HepG2 (cell line): ENCODE measurements at regions not wholly inside any gene's neighbourhood (a gene's known extent, or its start where the extent isn't known, plus 50 kb on each side); places are given as distances from the start of the nearest gene placed in this dataset.

ENCODE experiments used
- ATAC-seq: fragments of 200-7000 bp; cut with Tn5 transposase; 3 replicates; pipeline ENCODE4 v1.9.1; 2020; ENCODE audit warnings: mild to moderate bottlenecking, moderate library complexity
- BruUV-seq: library from RNA; stranded (reverse); fragments of 400-500 nt; replicated peaks from 2 replicates; lab custom pipeline; 2021; lab: Mats Ljungman, UMichigan
- CTCF ChIA-PET: fragments of 300-600 bp; formaldehyde crosslinking; extraction: SDS; loops from one replicate; lab custom pipeline; 2021; ENCODE audit warnings: low total read pairs, inconsistent platforms, low intra/inter-chr PET ratio; lab: Yijun Ruan, JAX
- POLR2A ChIA-PET: fragments of 350-600 bp; sonication (Branson Sonifier 250); formaldehyde crosslinking; loops from one replicate; lab custom pipeline; 2020; ENCODE audit warnings: antibody characterized with exemption, inconsistent platforms; lab: Yijun Ruan, JAX
- DNase-seq: peaks from one replicate; pipeline ENCODE4 v3.0.0-alpha.2; 2015; ENCODE audit warnings: low spot score
- FAIRE-seq: peaks from 3 replicates; lab custom pipeline; 2011; peaks lifted over from hg19 to GRCh38; lab: Jason Lieb, UNC
- H2AFZ ChIP-seq: one replicate; pipeline ENCODE4 v1.6.1; 2011; ENCODE audit warnings: low read length, inconsistent platforms
- H3K27ac ChIP-seq: fragments of 300-600 bp; 3 replicates; pipeline ENCODE4 v1.8.0; 2011; ENCODE audit warnings: mixed run types, mild to moderate bottlenecking, mixed read lengths, low read length, inconsistent platforms; ENCODE audit not compliant: insufficient read depth; ENCODE audit errors: extremely low read length
- H3K27me3 ChIP-seq, 2 experiments: fragments of 200-600 bp in 1 of 2; 2 replicates in 1 of 2; 3 replicates in 1 of 2; pipeline versions ENCODE4 v1.6.0 to v1.8.0; 2011; ENCODE audit warnings: low read length in 2 of 2, mild to moderate bottlenecking in 2 of 2, moderate library complexity in 2 of 2, inconsistent platforms in 1 of 2; ENCODE audit not compliant: insufficient read depth in 2 of 2, control insufficient read depth in 1 of 2
- H3K36me3 ChIP-seq, 2 experiments: fragments of 200-600 bp in 1 of 2; replicated peaks in 1 of 2; 2 replicates in 1 of 2; 3 replicates in 1 of 2; pipeline versions ENCODE4 v1.5.1 to v1.8.0; 2011; ENCODE audit warnings: low read length in 2 of 2, inconsistent platforms in 1 of 2; ENCODE audit not compliant: insufficient read depth in 2 of 2, control insufficient read depth in 1 of 2
- H3K4me1 ChIP-seq: 2 replicates; pipeline ENCODE4 v1.5.1; 2012; ENCODE audit warnings: low read length, inconsistent platforms; ENCODE audit not compliant: insufficient read depth
- H3K4me2 ChIP-seq: 2 replicates; pipeline ENCODE4 v1.6.0; 2011; ENCODE audit warnings: low read depth, low read length, inconsistent platforms
- H3K4me3 ChIP-seq, 3 experiments: fragments of 200-600 bp in 1 of 3; sonication (generic), shearing (Covaris generic) in 1 of 3; replicated peaks in 1 of 3; 2 replicates each; pipeline ENCODE4 v1.5.1; 2011 to 2016; ENCODE audit warnings: low read length in 3 of 3, inconsistent platforms in 2 of 3, low read depth in 2 of 3, mild to moderate bottlenecking in 2 of 3, control low read depth in 1 of 3, mixed read lengths in 1 of 3; ENCODE audit not compliant: insufficient read depth in 1 of 3
- H3K79me2 ChIP-seq: one replicate; pipeline ENCODE4 v1.6.1; 2011; ENCODE audit warnings: low read length, inconsistent platforms; ENCODE audit not compliant: insufficient read depth
- H3K9ac ChIP-seq: 2 replicates; pipeline ENCODE4 v1.6.0; 2011; ENCODE audit warnings: mild to moderate bottlenecking, low read depth, low read length, inconsistent platforms; ENCODE audit not compliant: insufficient read depth
- H3K9me3 ChIP-seq: 2 replicates; pipeline ENCODE4 v1.5.1; 2012; ENCODE audit warnings: mild to moderate bottlenecking, low read length
- H4K20me1 ChIP-seq: 2 replicates; pipeline ENCODE4 v1.6.0; 2011; ENCODE audit warnings: inconsistent platforms, mild to moderate bottlenecking, low read length, moderate library complexity; ENCODE audit not compliant: insufficient read depth
- EP300 ChIP-seq, 3 experiments: sonication (generic) in 1 of 3; formaldehyde crosslinking in 1 of 3; IDR thresholded peaks; 2 replicates each; pipeline versions ENCODE4 v1.5.1 to v1.6.1; 2011 to 2020; ENCODE audit warnings: low read depth in 2 of 3, low read length in 2 of 3, borderline replicate concordance in 1 of 3, improper control_type of control experiment in 1 of 3, mild to moderate bottlenecking in 1 of 3, missing genetic modification reagents in 1 of 3, moderate library complexity in 1 of 3
- HMGXB4 ChIP-seq, 2 experiments: sonication (generic) in 1 of 2; formaldehyde crosslinking in 1 of 2; IDR thresholded peaks; 2 replicates each; pipeline versions ENCODE4 v1.4.0 to v1.6.1; 2018 to 2020; ENCODE audit warnings: missing genetic modification reagents in 2 of 2, borderline replicate concordance in 1 of 2, low read depth in 1 of 2, mild to moderate bottlenecking in 1 of 2, missing biosample characterization in 1 of 2
- KDM5B ChIP-seq: sonication (generic); formaldehyde crosslinking; IDR thresholded peaks from 2 replicates; pipeline ENCODE4 v1.4.0; 2020; ENCODE audit warnings: missing genetic modification reagents, mild to moderate bottlenecking, borderline replicate concordance
- MED8 ChIP-seq: sonication (generic); formaldehyde crosslinking; IDR thresholded peaks from 2 replicates; pipeline ENCODE4 v1.8.1; 2023; ENCODE audit warnings: mild to moderate bottlenecking, missing genetic modification reagents; ENCODE audit not compliant: insufficient replicate concordance
- SAP130 ChIP-seq: IDR thresholded peaks from 2 replicates; pipeline ENCODE4 v1.6.1; 2016; ENCODE audit warnings: low read depth
- ZNF362 ChIP-seq: sonication (generic); formaldehyde crosslinking; IDR thresholded peaks from 2 replicates; pipeline ENCODE4 v1.4.0; 2020; ENCODE audit warnings: missing genetic modification reagents, mild to moderate bottlenecking, borderline replicate concordance
- ZNF446 ChIP-seq: sonication (generic); formaldehyde crosslinking; IDR thresholded peaks from 2 replicates; pipeline ENCODE4 v1.5.0; 2020; ENCODE audit warnings: mild to moderate bottlenecking, missing genetic modification reagents
- ZNF543 ChIP-seq: sonication (generic); formaldehyde crosslinking; IDR thresholded peaks from 2 replicates; pipeline ENCODE4 v1.4.0; 2020; ENCODE audit warnings: mild to moderate bottlenecking, missing genetic modification reagents
- ZUFSP ChIP-seq: sonication (generic); formaldehyde crosslinking; IDR thresholded peaks from 2 replicates; pipeline ENCODE4 v1.9.0; 2021; ENCODE audit warnings: missing genetic modification reagents, mild to moderate bottlenecking, borderline replicate concordance
- WGBS: methylation state at CpG from one replicate; pipeline ENCODE4 v1.1.6; 2017; ENCODE audit warnings: low lambda C conversion rate; 5-methylcytosine and 5-hydroxymethylcytosine counted together
- in situ Hi-C: cut with HindIII; loops from 2 replicates; pipeline ENCODE4 v1.10.0; 2017; ENCODE audit warnings: low pct_unique_long_range_greater_than_20kb; ENCODE audit not compliant: extremely low pct_ligation_motif_present
- intact Hi-C: fragments of 100-400 bp; cut with micrococcal nuclease; formaldehyde crosslinking; loops from one replicate; pipeline ENCODE4 v1.10.0; 2022; ENCODE audit not compliant: unreplicated experiment
- TF ChIP-seq, protein P1 (sequence below): sonication (generic); formaldehyde crosslinking; IDR thresholded peaks from 2 replicates; pipeline ENCODE4 v1.5.0; 2020; ENCODE audit warnings: mild to moderate bottlenecking, missing genetic modification reagents
- TF ChIP-seq, protein P2 (sequence below): sonication (generic); formaldehyde crosslinking; IDR thresholded peaks from 2 replicates; pipeline ENCODE4 v1.5.1; 2020; ENCODE audit warnings: mild to moderate bottlenecking, missing genetic modification reagents, borderline replicate concordance

- Histone ChIP-seq H3K79me2 (no peaks in the 10 kb centered on the region), H3K36me3 (no peaks in the 10 kb centered on the region), H4K20me1 (no peaks in the 10 kb centered on the region), H3K9me3 (no peaks in the 10 kb centered on the region), H3K27me3 (no peaks in the 10 kb centered on the region), H2AFZ (no peak overlapping the region), H3K9ac (no peak overlapping the region), H3K4me1 (no peaks in the 10 kb centered on the region), H3K4me2 (no peak overlapping the region), H3K27ac (no peak overlapping the region), H3K4me3 (no peak overlapping the region)
- ChIA-PET POLR2A (no interaction called here), CTCF (no interaction called here)
- 49% methylated on average over 5 of the region's 5 CpGs for whole genome bisulfite sequencing
- DNase-seq (no peak), FAIRE-seq (no peak), ATAC-seq (no peak)
- intact Hi-C loops: no loop called here
- in situ Hi-C loops: no loop called here
- BruUV-seq: no TSS peak
- TF ChIP-seq MED8 (CRISPR knock-in tag) (no peak), ZUFSP (CRISPR knock-in tag) (no peak), SAP130 (CRISPR knock-in tag) (no peak), ZNF446 (CRISPR knock-in tag) (no peak), ZNF362 (CRISPR knock-in tag) (no peak), HMGXB4 (CRISPR knock-in tag; IDR thresholded peaks at IDR 0.05; ENCODE audit: borderline replicate concordance in 1 of 2, low read depth in 1 of 2) (no peak), KDM5B (CRISPR knock-in tag) (no peak), ZNF543 (no peak), EP300 (IDR thresholded peaks at IDR 0.05; ENCODE audit: low read depth in 2 of 2, low read length in 2 of 2) (no peak), EP300 (CRISPR knock-in tag; IDR thresholded peaks at IDR 0.05; ENCODE audit: borderline replicate concordance) (no peak)
- TF ChIP-seq, protein P1, sequence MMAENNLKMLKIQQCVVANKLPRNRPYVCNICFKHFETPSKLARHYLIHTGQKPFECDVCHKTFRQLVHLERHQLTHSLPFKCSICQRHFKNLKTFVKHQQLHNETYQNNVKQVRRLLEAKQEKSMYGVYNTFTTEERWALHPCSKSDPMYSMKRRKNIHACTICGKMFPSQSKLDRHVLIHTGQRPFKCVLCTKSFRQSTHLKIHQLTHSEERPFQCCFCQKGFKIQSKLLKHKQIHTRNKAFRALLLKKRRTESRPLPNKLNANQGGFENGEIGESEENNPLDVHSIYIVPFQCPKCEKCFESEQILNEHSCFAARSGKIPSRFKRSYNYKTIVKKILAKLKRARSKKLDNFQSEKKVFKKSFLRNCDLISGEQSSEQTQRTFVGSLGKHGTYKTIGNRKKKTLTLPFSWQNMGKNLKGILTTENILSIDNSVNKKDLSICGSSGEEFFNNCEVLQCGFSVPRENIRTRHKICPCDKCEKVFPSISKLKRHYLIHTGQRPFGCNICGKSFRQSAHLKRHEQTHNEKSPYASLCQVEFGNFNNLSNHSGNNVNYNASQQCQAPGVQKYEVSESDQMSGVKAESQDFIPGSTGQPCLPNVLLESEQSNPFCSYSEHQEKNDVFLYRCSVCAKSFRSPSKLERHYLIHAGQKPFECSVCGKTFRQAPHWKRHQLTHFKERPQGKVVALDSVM (CRISPR knock-in tag): no peak
- TF ChIP-seq, protein P2, sequence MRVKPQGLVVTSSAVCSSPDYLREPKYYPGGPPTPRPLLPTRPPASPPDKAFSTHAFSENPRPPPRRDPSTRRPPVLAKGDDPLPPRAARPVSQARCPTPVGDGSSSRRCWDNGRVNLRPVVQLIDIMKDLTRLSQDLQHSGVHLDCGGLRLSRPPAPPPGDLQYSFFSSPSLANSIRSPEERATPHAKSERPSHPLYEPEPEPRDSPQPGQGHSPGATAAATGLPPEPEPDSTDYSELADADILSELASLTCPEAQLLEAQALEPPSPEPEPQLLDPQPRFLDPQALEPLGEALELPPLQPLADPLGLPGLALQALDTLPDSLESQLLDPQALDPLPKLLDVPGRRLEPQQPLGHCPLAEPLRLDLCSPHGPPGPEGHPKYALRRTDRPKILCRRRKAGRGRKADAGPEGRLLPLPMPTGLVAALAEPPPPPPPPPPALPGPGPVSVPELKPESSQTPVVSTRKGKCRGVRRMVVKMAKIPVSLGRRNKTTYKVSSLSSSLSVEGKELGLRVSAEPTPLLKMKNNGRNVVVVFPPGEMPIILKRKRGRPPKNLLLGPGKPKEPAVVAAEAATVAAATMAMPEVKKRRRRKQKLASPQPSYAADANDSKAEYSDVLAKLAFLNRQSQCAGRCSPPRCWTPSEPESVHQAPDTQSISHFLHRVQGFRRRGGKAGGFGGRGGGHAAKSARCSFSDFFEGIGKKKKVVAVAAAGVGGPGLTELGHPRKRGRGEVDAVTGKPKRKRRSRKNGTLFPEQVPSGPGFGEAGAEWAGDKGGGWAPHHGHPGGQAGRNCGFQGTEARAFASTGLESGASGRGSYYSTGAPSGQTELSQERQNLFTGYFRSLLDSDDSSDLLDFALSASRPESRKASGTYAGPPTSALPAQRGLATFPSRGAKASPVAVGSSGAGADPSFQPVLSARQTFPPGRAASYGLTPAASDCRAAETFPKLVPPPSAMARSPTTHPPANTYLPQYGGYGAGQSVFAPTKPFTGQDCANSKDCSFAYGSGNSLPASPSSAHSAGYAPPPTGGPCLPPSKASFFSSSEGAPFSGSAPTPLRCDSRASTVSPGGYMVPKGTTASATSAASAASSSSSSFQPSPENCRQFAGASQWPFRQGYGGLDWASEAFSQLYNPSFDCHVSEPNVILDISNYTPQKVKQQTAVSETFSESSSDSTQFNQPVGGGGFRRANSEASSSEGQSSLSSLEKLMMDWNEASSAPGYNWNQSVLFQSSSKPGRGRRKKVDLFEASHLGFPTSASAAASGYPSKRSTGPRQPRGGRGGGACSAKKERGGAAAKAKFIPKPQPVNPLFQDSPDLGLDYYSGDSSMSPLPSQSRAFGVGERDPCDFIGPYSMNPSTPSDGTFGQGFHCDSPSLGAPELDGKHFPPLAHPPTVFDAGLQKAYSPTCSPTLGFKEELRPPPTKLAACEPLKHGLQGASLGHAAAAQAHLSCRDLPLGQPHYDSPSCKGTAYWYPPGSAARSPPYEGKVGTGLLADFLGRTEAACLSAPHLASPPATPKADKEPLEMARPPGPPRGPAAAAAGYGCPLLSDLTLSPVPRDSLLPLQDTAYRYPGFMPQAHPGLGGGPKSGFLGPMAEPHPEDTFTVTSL (CRISPR knock-in tag): no peak
These were observed 678.1 kb upstream of the CCDC54 start for GRCh38 chr3:106699122-106699521.
